ENCODE measurements at regions not wholly inside any gene's neighbourhood (a gene's known extent, or its start where the extent isn't known, plus 50 kb on each side); places are given as distances from the start of the nearest gene placed in this dataset.

- no peak for DNase-seq
Observed at GRCh38 chr9:113646946-113647914, 183.7 kb downstream of the RGS3 start.

GRCh38 chr9:113648048-113648447 is 184.5 kb downstream of the RGS3 start:
- DNase-seq: no peak

- no peak for DNase-seq
Observed at GRCh38 chr9:113648586-113648985, 185.1 kb downstream of the RGS3 start.

GRCh38 chr9:113649054-113649453 is 185.5 kb downstream of the RGS3 start:
- DNase-seq: no peak

- DNase-seq: no peak
Observed at GRCh38 chr9:113649855-113650206, 186.3 kb downstream of the RGS3 start.

- no peak for DNase-seq
Observed at GRCh38 chr9:113650207-113651131, 186.9 kb downstream of the RGS3 start.

GRCh38 chr9:113651896-113652295 is 188.4 kb downstream of the RGS3 start:
- no peak for DNase-seq

- DNase-seq: no peak
Observed at GRCh38 chr9:113652355-113653152, 189.0 kb downstream of the RGS3 start.

GRCh38 chr9:113653746-113654604 is 190.4 kb downstream of the RGS3 start:
- no peak for DNase-seq

GRCh38 chr9:113654605-113655428 is 191.3 kb downstream of the RGS3 start:
- DNase-seq: no peak

GRCh38 chr9:113656771-113657670 is 193.5 kb downstream of the RGS3 start:
- DNase-seq: no peak

- DNase-seq: peak; percentile 83
Observed at GRCh38 chr9:113657765-113658544, 194.4 kb downstream of the RGS3 start.

- DNase-seq: no peak
Observed at GRCh38 chr9:113658545-113658895, 195.0 kb downstream of the RGS3 start.

- DNase-seq: no peak
Observed at GRCh38 chr9:113659039-113659438, 195.5 kb downstream of the RGS3 start.

GRCh38 chr9:113659740-113660139 is 196.2 kb downstream of the RGS3 start:
- DNase-seq: no peak

- no peak for DNase-seq
Observed at GRCh38 chr9:113660196-113660595, 196.7 kb downstream of the RGS3 start.

GRCh38 chr9:113661074-113661473 is 197.5 kb downstream of the RGS3 start:
- no peak for DNase-seq

- no peak for DNase-seq
Observed at GRCh38 chr9:113664181-113664875, 200.8 kb downstream of the RGS3 start.

Data from activated CD4-positive, alpha-beta T cell treated with anti-CD3 and anti-CD28 coated beads, Interleukin-2, Interleukin-6, amounts not matched to agents 100 ng/mL and 50 ng/mL, durations not matched to agents 16 hours and 8 hours (primary cell).